GM13977 (cell line): ENCODE measurements at regions not wholly inside any gene's neighbourhood (a gene's known extent, or its start where the extent isn't known, plus 50 kb on each side); places are given as distances from the start of the nearest gene placed in this dataset.

Experiments used
- DNase-seq: peaks from one replicate; pipeline ENCODE4 v3.0.0; 2012; ENCODE audit warnings: low spot score
- CTCF ChIP-seq: IDR thresholded peaks from 2 replicates; pipeline ENCODE4 v1.5.1; 2012; ENCODE audit warnings: mild to moderate bottlenecking, control low read depth; ENCODE audit not compliant: insufficient read depth; ENCODE audit errors: extremely low read depth, missing control alignments
- in situ Hi-C: fragments of 300-500 bp; cut with MboI; formaldehyde crosslinking; loops from one replicate; pipeline ENCODE4 v1.12.0; 2022; ENCODE audit warnings: low sequenced_read_pairs, low pct_unique_long_range_greater_than_20kb, mixed read lengths, inconsistent platforms; ENCODE audit not compliant: unreplicated experiment

- peak; percentile 38 for DNase-seq
- peak; percentile 87 for TF ChIP-seq CTCF
- in situ Hi-C loops = no loop called here
Measured at GRCh38 chr4:111283066-111283677, 660.3 kb upstream of the PITX2 start.

DNA sequence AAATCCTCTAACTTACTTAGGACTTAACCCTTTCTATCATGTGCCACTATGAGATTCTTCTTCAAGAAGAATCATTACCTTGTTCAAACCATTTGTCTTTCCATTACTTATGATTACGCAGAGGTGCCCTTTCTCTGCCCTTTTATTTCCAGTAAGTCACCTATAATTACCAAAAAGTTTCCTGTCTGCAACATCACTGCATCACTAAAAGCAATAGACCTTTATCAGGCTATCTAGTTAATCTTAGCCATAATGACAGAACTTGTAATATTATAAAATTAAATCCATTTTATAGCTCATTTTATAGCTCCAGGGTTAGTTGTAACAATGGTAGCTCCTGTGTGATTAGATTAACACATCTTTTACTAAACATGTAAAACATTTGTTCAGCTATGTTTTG lies 673.6 kb upstream of the PITX2 start:
- no peak for DNase-seq
- in situ Hi-C loops = no loop called here
- TF ChIP-seq CTCF = no peak

DNA sequence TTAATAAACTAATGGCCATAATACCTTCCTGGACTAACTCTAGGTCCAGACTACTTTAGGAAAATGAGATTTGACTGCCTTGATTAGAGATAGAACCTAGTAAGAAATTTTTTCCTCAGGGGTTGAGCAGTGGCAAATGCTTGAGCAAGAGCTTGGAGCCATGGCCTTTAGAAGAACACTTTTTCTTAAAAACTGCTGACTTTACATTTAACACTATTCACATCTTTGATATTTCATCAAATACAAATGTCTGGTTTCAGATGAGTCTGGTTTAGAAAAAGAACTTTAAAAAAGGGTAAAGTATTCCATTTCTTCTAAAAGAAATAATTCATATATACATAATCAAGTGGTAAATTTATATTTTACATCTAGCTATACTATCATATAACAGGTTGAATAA lies 680.9 kb upstream of the PITX2 start:
- no peak for TF ChIP-seq CTCF
- DNase-seq = no peak
- in situ Hi-C loops = no loop called here

DNA sequence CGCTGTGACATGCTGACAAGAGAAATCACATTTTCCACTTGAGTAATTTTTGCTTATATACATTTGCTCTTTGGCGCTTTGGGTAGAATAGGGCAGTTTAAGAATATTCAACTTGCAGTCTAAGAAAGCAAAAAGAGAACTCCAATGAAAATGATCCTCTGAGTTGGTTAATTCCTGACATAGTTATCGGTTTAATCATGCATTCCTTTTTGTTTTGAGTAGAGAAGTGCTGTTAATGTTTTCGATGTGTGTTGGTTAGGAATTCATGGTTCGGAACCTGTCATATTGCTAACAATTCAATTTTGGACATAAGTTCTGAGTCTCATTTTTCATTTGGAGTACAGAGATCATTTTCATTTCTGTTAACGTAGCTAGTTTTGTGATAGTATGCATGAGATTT lies 700.6 kb upstream of the PITX2 start:
- TF ChIP-seq CTCF = no peak
- DNase-seq = no peak
- in situ Hi-C loops = no loop called here

DNA sequence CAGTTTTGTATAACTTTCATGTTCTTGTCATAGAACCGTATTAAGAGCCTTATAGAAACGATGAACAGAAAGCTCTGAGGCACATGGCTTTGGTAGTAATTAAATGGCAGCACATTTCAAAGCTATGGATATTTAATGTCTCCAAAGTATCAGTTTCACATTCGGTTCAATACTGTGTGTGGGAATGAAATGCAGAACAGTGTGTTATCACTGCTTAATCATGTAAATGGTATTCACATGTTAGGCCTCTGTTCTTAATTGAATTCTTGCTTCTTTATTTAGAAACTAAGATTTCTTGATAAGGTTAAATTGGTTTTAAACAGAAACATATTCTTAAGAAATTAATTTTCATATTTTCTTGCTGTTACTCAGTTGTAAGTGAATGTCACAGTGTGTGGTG lies 701.0 kb upstream of the PITX2 start:
- DNase-seq = no peak
- no peak for TF ChIP-seq CTCF
- in situ Hi-C loops = no loop called here

GRCh38 chr4:111326450-111326849 lies 703.6 kb upstream of the PITX2 start:
- DNase-seq = no peak
- no peak for TF ChIP-seq CTCF
- in situ Hi-C loops = no loop called here

DNA sequence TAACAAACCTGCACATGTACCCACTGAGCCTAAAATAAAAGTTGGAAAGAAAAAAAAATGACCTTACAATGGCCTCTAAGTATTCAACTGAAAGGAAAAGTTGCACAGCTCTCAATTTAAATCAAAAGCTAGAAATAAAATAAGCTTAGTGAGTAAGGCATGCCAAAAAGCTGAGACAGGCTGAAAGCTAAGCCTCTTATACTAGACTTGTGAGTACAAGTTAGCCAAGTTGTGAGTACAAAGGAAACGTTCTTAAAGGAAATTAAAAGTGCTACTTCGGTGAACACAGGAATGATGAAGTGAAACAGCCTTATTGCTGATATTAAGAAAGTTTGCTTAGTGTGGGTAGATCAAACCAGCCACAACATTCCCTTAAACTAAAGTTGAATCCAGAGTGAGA lies 707.9 kb upstream of the PITX2 start:
- no peak for DNase-seq
- in situ Hi-C loops = no loop called here
- no peak for TF ChIP-seq CTCF
